Gastrocnemius medialis (tissue), 4 donors: ENCODE measurements at regions not wholly inside any gene's neighbourhood (a gene's known extent, or its start where the extent isn't known, plus 50 kb on each side); places are given as distances from the start of the nearest gene placed in this dataset.

Experiments used
- ATAC-seq, 2 donors: fragments of 150-250 bp; one replicate each; pipeline ENCODE4 v1.9.1; 2016
- DNase-seq, 2 donors: peaks; one replicate each; pipeline ENCODE4 v3.0.0-alpha.2; 2019
- H3K27ac ChIP-seq, 4 donors: fragments of 200-600 bp; sonication (generic); 1 replicate in 1 of 4; 2 replicates in 3 of 4; pipeline ENCODE4 v1.5.1; 2016 to 2018; ENCODE audit warnings: mild to moderate bottlenecking in 2 of 4, moderate library complexity in 1 of 4
- H3K27me3 ChIP-seq, 3 donors: fragments of 200-600 bp; sonication (generic) in 2 of 3; 1 replicate in 1 of 3; 2 replicates in 2 of 3; pipeline versions ENCODE4 v1.5.1 to v1.6.0; 2016 to 2019; ENCODE audit warnings: mild to moderate bottlenecking in 1 of 3, moderate library complexity in 1 of 3
- H3K36me3 ChIP-seq, 2 donors: fragments of 200-600 bp; sonication (generic) in 1 of 2; one replicate each; pipeline ENCODE4 v1.5.1; 2017 to 2018
- H3K4me1 ChIP-seq, 2 donors: fragments of 200-600 bp; sonication (generic) in 1 of 2; one replicate each; pipeline ENCODE4 v1.5.1; 2016 to 2017; ENCODE audit warnings: mild to moderate bottlenecking in 2 of 2
- H3K4me3 ChIP-seq, 4 donors: fragments of 200-600 bp; sonication (generic) in 3 of 4; 1 replicate in 1 of 4; 2 replicates in 3 of 4; pipeline ENCODE4 v1.5.1; 2016 to 2019; ENCODE audit warnings: mild to moderate bottlenecking in 2 of 4
- H3K9me3 ChIP-seq, 3 donors: fragments of 200-600 bp; sonication (generic) in 2 of 3; 1 replicate in 1 of 3; 2 replicates in 2 of 3; pipeline ENCODE4 v1.5.1; 2016 to 2019
- CTCF ChIP-seq, 5 experiments: fragments of 450-650 bp in 3 of 5; fragments of 200-600 bp in 2 of 5; sonication (generic) in 2 of 5; IDR thresholded peaks in 4 of 5; conservative IDR thresholded peaks in 1 of 5; 1 replicate in 4 of 5; 2 replicates in 1 of 5; pipeline ENCODE4 v1.5.1; 2016 to 2019; ENCODE audit warnings: antibody characterized with exemption in 5 of 5, mild to moderate bottlenecking in 3 of 5, moderate library complexity in 3 of 5
- POLR2A ChIP-seq, 2 donors: fragments of 450-650 bp; IDR thresholded peaks; one replicate each; pipeline ENCODE4 v1.6.1; 2017; ENCODE audit warnings: antibody characterized with exemption in 2 of 2, mild to moderate bottlenecking in 2 of 2, moderate library complexity in 2 of 2
- in situ Hi-C, 4 donors: fragments of 200-750 bp; cut with MboI; loops; one replicate each; pipeline versions ENCODE4 v1.15.0 to v1.8.0; 2017; ENCODE audit warnings: low sequenced_read_pairs in 4 of 4
- intact Hi-C: fragments of 100-400 bp; cut with DNase I; formaldehyde crosslinking; loops from one replicate; pipeline ENCODE4 v1.15.1; 2023; ENCODE audit warnings: low total_unique reads

- in situ Hi-C loops (loop anchor here in 1 of 4 donors (5.0 kb wide), 1 partner anchor 158 kb away; no protein-coding TSS in a partner anchor), intact Hi-C loops (no loop called here)
- Histone ChIP-seq H3K36me3 (no peaks in the 10 kb centered on the region), H3K4me3 (no peak overlapping the region), H3K27me3 (no peaks in the 10 kb centered on the region), H3K27ac (no peak overlapping the region), H3K4me1 (no peaks in the 10 kb centered on the region), H3K9me3 (no peaks in the 10 kb centered on the region)
- no peak for TF ChIP-seq POLR2A (IDR thresholded peaks at IDR 0.05)
- ATAC-seq = no peak
- no peak for DNase-seq
Observed at GRCh38 chr12:4044736-4045730, 171.8 kb upstream of the PARP11 start.

- H3K4me3 ChIP-seq = no peak overlapping the region
- H3K9me3 ChIP-seq = no peaks in the 10 kb centered on the region
- in situ Hi-C loops (loop anchor here in 1 of 4 donors (5.0 kb wide), 1 partner anchor 157 kb away; no protein-coding TSS in a partner anchor), intact Hi-C loops (no loop called here)
- DNase-seq (no peak), ATAC-seq (no peak)
- TF ChIP-seq POLR2A (IDR thresholded peaks at IDR 0.05) = no peak
- no peak for TF ChIP-seq CTCF (IDR thresholded peaks at IDR 0.05 in 4 of 5, conservative IDR thresholded peaks at IDR 0.05 in 1 of 5)
- no peaks in the 10 kb centered on the region for H3K36me3 ChIP-seq
- no peak overlapping the region for H3K27ac ChIP-seq
- H3K4me1 ChIP-seq = no peaks in the 10 kb centered on the region
- H3K27me3 ChIP-seq = peaks cover 0 to 5% (median 0%) of the 10 kb centered on the region in 3 donors
Observed at GRCh38 chr12:4044101-4044500, 170.9 kb upstream of the PARP11 start.

- Histone ChIP-seq H3K27me3 (peaks cover 0 to 5% (median 0%) of the 10 kb centered on the region in 3 donors), H3K4me3 (no peak overlapping the region), H3K4me1 (no peaks in the 10 kb centered on the region), H3K9me3 (no peaks in the 10 kb centered on the region), H3K27ac (no peak overlapping the region), H3K36me3 (no peaks in the 10 kb centered on the region)
- no peak for DNase-seq
- ATAC-seq = no peak
- in situ Hi-C loops (loop anchor here in 1 of 4 donors (5.0 kb wide), 1 partner anchor 154 kb away; no protein-coding TSS in a partner anchor), intact Hi-C loops (no loop called here)
- TF ChIP-seq CTCF (IDR thresholded peaks at IDR 0.05 in 4 of 5, conservative IDR thresholded peaks at IDR 0.05 in 1 of 5) (no peak), POLR2A (IDR thresholded peaks at IDR 0.05) (no peak)
Observed at GRCh38 chr12:4041187-4041885, 168.1 kb upstream of the PARP11 start.

GRCh38 chr12:4039931-4040330, 166.7 kb upstream of the PARP11 start:
- Histone ChIP-seq H3K4me1 (no peaks in the 10 kb centered on the region), H3K4me3 (no peak overlapping the region), H3K9me3 (no peaks in the 10 kb centered on the region), H3K36me3 (no peaks in the 10 kb centered on the region), H3K27ac (no peak overlapping the region), H3K27me3 (peaks cover 0 to 5% (median 0%) of the 10 kb centered on the region in 3 donors)
- no peak for TF ChIP-seq CTCF (IDR thresholded peaks at IDR 0.05 in 4 of 5, conservative IDR thresholded peaks at IDR 0.05 in 1 of 5)
- TF ChIP-seq POLR2A (IDR thresholded peaks at IDR 0.05) = no peak
- no peak for ATAC-seq
- intact Hi-C loops (loop anchor here (5.0 kb wide), 1 partner anchor 237 kb away; no protein-coding TSS in a partner anchor), in situ Hi-C loops (loop anchor here (5.0 to 10.0 kb wide), 4 partner anchors 153 to 235 kb away; partner anchors contain the start of gene CCND2 (in 1 of the 4))
- no peak for DNase-seq
